Esophagus squamous epithelium (tissue), 5 donors: ENCODE measurements at regions not wholly inside any gene's neighbourhood (a gene's known extent, or its start where the extent isn't known, plus 50 kb on each side); places are given as distances from the start of the nearest gene placed in this dataset.

Experiments used
- DNase-seq: peaks from one replicate; lab custom pipeline; 2025; lab: John Stamatoyannopoulos, UW
- H3K27ac ChIP-seq, 4 donors: fragments of 200-600 bp; sonication (generic); one replicate each; pipeline ENCODE4 v1.5.1; 2016 to 2019; ENCODE audit warnings: mild to moderate bottlenecking in 1 of 4
- H3K27me3 ChIP-seq, 4 donors: fragments of 200-600 bp; sonication (generic); 1 replicate in 3 of 4; 2 replicates in 1 of 4; pipeline versions ENCODE4 v1.5.1 to v1.6.0; 2017 to 2021; ENCODE audit warnings: antibody characterized with exemption in 1 of 4
- H3K36me3 ChIP-seq, 3 donors: fragments of 200-600 bp; sonication (generic); one replicate each; pipeline ENCODE4 v1.5.1; 2016 to 2019
- H3K4me1 ChIP-seq, 3 donors: fragments of 200-600 bp; sonication (generic); one replicate each; pipeline ENCODE4 v1.5.1; 2017 to 2019
- H3K4me3 ChIP-seq, 4 donors: fragments of 200-600 bp; sonication (generic); 1 replicate in 3 of 4; 2 replicates in 1 of 4; pipeline ENCODE4 v1.5.1; 2016 to 2019; ENCODE audit warnings: mild to moderate bottlenecking in 2 of 4, moderate library complexity in 1 of 4
- H3K9me3 ChIP-seq, 3 donors: fragments of 200-600 bp; sonication (generic); one replicate each; pipeline ENCODE4 v1.5.1; 2016 to 2019
- POLR2A ChIP-seq, 4 donors: fragments of 450-650 bp; IDR thresholded peaks; one replicate each; pipeline ENCODE4 v1.6.1; 2017; ENCODE audit warnings: antibody characterized with exemption in 4 of 4, mild to moderate bottlenecking in 4 of 4, moderate library complexity in 3 of 4
- WGBS, 2 donors: methylation state at CpG; one replicate each; pipeline ENCODE4 v1.1.5; 2018; 5-methylcytosine and 5-hydroxymethylcytosine counted together
- intact Hi-C: fragments of 100-400 bp; cut with DNase I; formaldehyde crosslinking; loops from one replicate; pipeline ENCODE4 v1.15.0; 2022
- TF ChIP-seq, protein P1 (sequence below), 6 experiments: fragments of 450-650 bp in 4 of 6; fragments of 200-600 bp in 2 of 6; sonication (generic) in 2 of 6; IDR thresholded peaks; one replicate each; pipeline ENCODE4 v1.5.1; 2016 to 2019; ENCODE audit warnings: antibody characterized with exemption in 6 of 6, mild to moderate bottlenecking in 4 of 6, moderate library complexity in 4 of 6
- donor health status: DM: yes; HTN: yes; CAD: no.

GRCh38 chr5:124148574-124148973 lies 597.9 kb downstream of the ZNF608 start:
- H3K9me3 ChIP-seq, result peaks cover 0 to 3% (median 0%) of the 10 kb centered on the region in 3 donors
- no peaks in the 10 kb centered on the region for H3K27me3 ChIP-seq
- WGBS, 2 donors, result 69 to 80% methylated on average over 2 of the region's 2 CpGs
- TF ChIP-seq POLR2A (IDR thresholded peaks at IDR 0.05), result no peak
- H3K4me1 ChIP-seq, result no peaks in the 10 kb centered on the region
- no peaks in the 10 kb centered on the region for H3K36me3 ChIP-seq
- H3K4me3 ChIP-seq, result no peak overlapping the region
- intact Hi-C loops, result no loop called here
- H3K27ac ChIP-seq, result no peak overlapping the region
- DNase-seq, result no peak

- Histone ChIP-seq H3K27ac (no peak overlapping the region), H3K27me3 (no peaks in the 10 kb centered on the region), H3K4me1 (no peaks in the 10 kb centered on the region), H3K36me3 (no peaks in the 10 kb centered on the region), H3K9me3 (no peaks in the 10 kb centered on the region), H3K4me3 (no peak overlapping the region)
- TF ChIP-seq, protein P1, sequence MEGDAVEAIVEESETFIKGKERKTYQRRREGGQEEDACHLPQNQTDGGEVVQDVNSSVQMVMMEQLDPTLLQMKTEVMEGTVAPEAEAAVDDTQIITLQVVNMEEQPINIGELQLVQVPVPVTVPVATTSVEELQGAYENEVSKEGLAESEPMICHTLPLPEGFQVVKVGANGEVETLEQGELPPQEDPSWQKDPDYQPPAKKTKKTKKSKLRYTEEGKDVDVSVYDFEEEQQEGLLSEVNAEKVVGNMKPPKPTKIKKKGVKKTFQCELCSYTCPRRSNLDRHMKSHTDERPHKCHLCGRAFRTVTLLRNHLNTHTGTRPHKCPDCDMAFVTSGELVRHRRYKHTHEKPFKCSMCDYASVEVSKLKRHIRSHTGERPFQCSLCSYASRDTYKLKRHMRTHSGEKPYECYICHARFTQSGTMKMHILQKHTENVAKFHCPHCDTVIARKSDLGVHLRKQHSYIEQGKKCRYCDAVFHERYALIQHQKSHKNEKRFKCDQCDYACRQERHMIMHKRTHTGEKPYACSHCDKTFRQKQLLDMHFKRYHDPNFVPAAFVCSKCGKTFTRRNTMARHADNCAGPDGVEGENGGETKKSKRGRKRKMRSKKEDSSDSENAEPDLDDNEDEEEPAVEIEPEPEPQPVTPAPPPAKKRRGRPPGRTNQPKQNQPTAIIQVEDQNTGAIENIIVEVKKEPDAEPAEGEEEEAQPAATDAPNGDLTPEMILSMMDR (IDR thresholded peaks at IDR 0.05), result no peak
- TF ChIP-seq POLR2A (IDR thresholded peaks at IDR 0.05), result no peak
- intact Hi-C loops, result no loop called here
- DNase-seq, result no peak
Observed at GRCh38 chr5:124140060-124140459, 606.4 kb downstream of the ZNF608 start.

GRCh38 chr5:124139477-124139876 lies 607.0 kb downstream of the ZNF608 start:
- no peaks in the 10 kb centered on the region for H3K36me3 ChIP-seq
- H3K27ac ChIP-seq, result no peak overlapping the region
- no peak overlapping the region for H3K4me3 ChIP-seq
- H3K9me3 ChIP-seq, result no peaks in the 10 kb centered on the region
- H3K27me3 ChIP-seq, result no peaks in the 10 kb centered on the region
- DNase-seq, result no peak
- H3K4me1 ChIP-seq, result no peaks in the 10 kb centered on the region
- intact Hi-C loops, result no loop called here
- TF ChIP-seq POLR2A (IDR thresholded peaks at IDR 0.05), result no peak
- TF ChIP-seq, protein P1 (IDR thresholded peaks at IDR 0.05), result no peak

- intact Hi-C loops, result no loop called here
- Histone ChIP-seq H3K27ac (no peak overlapping the region), H3K27me3 (no peaks in the 10 kb centered on the region), H3K9me3 (no peaks in the 10 kb centered on the region), H3K4me3 (no peak overlapping the region), H3K4me1 (peaks cover 0 to 5% (median 0%) of the 10 kb centered on the region in 3 donors), H3K36me3 (no peaks in the 10 kb centered on the region)
- DNase-seq, result no peak
- TF ChIP-seq POLR2A (IDR thresholded peaks at IDR 0.05), result no peak
- TF ChIP-seq, protein P1 (IDR thresholded peaks at IDR 0.05), result no peak
- 41 to 69% methylated on average over 2 of the region's 2 CpGs for WGBS, 2 donors
Observed at GRCh38 chr5:124136609-124137008, 609.8 kb downstream of the ZNF608 start.

- no peak for DNase-seq
- H3K4me1 ChIP-seq, result peaks cover 0 to 5% (median 0%) of the 10 kb centered on the region in 3 donors
- no peak for TF ChIP-seq POLR2A (IDR thresholded peaks at IDR 0.05)
- TF ChIP-seq, protein P1 (IDR thresholded peaks at IDR 0.05), result no peak
- no peaks in the 10 kb centered on the region for H3K27me3 ChIP-seq
- no peak overlapping the region for H3K4me3 ChIP-seq
- intact Hi-C loops, result no loop called here
- H3K9me3 ChIP-seq, result no peaks in the 10 kb centered on the region
- 29 to 36% methylated on average over 2 of the region's 2 CpGs for WGBS, 2 donors
- H3K36me3 ChIP-seq, result no peaks in the 10 kb centered on the region
- H3K27ac ChIP-seq, result no peak overlapping the region
Observed at GRCh38 chr5:124134941-124135340, 611.5 kb downstream of the ZNF608 start.

DNA sequence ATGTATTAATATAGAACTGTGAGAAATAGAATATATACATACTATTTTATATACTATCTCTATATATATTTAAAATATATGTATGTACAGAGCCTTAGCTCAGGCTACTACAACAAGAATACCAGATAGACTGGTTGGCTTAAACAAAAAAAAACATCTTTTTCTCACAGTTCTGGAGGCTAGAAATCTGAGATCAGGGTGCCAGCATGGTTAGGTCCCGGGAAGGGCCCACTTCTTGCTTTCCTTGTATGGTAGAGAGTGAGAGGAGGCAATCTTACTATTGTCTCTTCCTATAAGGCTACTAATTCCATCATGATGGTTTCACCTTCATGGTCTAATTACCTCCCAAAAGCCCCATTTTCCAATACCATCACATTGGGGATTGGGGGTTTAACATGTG lies 613.0 kb downstream of the ZNF608 start:
- DNase-seq, result no peak
- Histone ChIP-seq H3K36me3 (no peaks in the 10 kb centered on the region), H3K27me3 (no peaks in the 10 kb centered on the region), H3K4me1 (peaks cover 0 to 5% (median 0%) of the 10 kb centered on the region in 3 donors), H3K4me3 (no peak overlapping the region), H3K9me3 (no peaks in the 10 kb centered on the region), H3K27ac (no peak overlapping the region)
- no peak for TF ChIP-seq POLR2A (IDR thresholded peaks at IDR 0.05)
- TF ChIP-seq, protein P1 (IDR thresholded peaks at IDR 0.05), result no peak
- WGBS, 2 donors, result 84 to 87% methylated on average over 1 of the region's 1 CpG
- intact Hi-C loops, result no loop called here
